ENCODE measurements at regions not wholly inside any gene's neighbourhood (a gene's known extent, or its start where the extent isn't known, plus 50 kb on each side); places are given as distances from the start of the nearest gene placed in this dataset.

GRCh38 chr12:34394211-34395055, 372.1 kb downstream of the ALG10 start:
- no peak for TF ChIP-seq CTCF (IDR thresholded peaks at IDR 0.05)
- no peak for TF ChIP-seq EZH2 (IDR thresholded peaks at IDR 0.05)
- TF ChIP-seq EZH2phosphoT487 (IDR thresholded peaks at IDR 0.05): no peak
